Prostate gland (tissue), 2 donors: ENCODE measurements at regions not wholly inside any gene's neighbourhood (a gene's known extent, or its start where the extent isn't known, plus 50 kb on each side); places are given as distances from the start of the nearest gene placed in this dataset.

ENCODE experiments used
- CTCF ChIP-seq, 4 experiments: fragments of 200-600 bp in 2 of 4; fragments of 450-650 bp in 2 of 4; sonication (generic) in 2 of 4; IDR thresholded peaks; 1 replicate in 3 of 4; 2 replicates in 1 of 4; pipeline ENCODE4 v1.5.1; 2016 to 2019; ENCODE audit warnings: antibody characterized with exemption in 4 of 4, mild to moderate bottlenecking in 2 of 4, moderate library complexity in 2 of 4
- POLR2A ChIP-seq: fragments of 450-650 bp; IDR thresholded peaks from one replicate; pipeline ENCODE4 v1.6.1; 2016; ENCODE audit warnings: antibody characterized with exemption, mild to moderate bottlenecking
- POLR2AphosphoS5 ChIP-seq: sonication (generic); formaldehyde crosslinking; IDR thresholded peaks from one replicate; pipeline ENCODE4 v1.6.1; 2017; ENCODE audit warnings: antibody characterized with exemption

GRCh38 chr22:48688366-48688765, 1139.3 kb downstream of the BRD1 start:
- TF ChIP-seq CTCF (IDR thresholded peaks at IDR 0.05) (no peak), POLR2A (no peak), POLR2AphosphoS5 (no peak)
